HG02885 (cell line): ENCODE measurements at regions not wholly inside any gene's neighbourhood (a gene's known extent, or its start where the extent isn't known, plus 50 kb on each side); places are given as distances from the start of the nearest gene placed in this dataset.

Experiments
- ATAC-seq: cut with Tn5 transposase; IDR thresholded peaks from one replicate; pipeline ENCODE4 v1.9.1; 2021; ENCODE audit warnings: mild to moderate bottlenecking; ENCODE audit not compliant: unreplicated experiment, poor library complexity

DNA sequence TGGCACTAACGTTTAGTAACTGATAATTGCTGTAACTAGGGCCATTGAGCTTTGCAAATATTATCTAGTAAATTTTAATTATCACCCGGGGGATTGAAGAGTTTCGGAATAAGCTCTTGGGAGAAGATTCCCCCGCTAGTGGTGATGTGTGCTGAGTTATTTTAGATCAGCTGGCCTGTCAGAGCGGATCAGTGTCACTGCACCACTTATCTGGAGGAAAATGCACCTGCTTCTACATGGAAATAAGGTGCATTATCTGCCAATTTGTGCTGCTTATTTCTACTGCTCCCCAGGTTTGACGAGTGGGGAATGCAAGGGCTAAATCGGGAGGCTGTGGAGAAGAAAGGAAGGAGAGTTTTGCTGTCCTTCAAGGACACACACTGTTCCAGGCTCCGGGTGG lies 518.6 kb downstream of the TLE4 start:
- ATAC-seq: no peak

DNA sequence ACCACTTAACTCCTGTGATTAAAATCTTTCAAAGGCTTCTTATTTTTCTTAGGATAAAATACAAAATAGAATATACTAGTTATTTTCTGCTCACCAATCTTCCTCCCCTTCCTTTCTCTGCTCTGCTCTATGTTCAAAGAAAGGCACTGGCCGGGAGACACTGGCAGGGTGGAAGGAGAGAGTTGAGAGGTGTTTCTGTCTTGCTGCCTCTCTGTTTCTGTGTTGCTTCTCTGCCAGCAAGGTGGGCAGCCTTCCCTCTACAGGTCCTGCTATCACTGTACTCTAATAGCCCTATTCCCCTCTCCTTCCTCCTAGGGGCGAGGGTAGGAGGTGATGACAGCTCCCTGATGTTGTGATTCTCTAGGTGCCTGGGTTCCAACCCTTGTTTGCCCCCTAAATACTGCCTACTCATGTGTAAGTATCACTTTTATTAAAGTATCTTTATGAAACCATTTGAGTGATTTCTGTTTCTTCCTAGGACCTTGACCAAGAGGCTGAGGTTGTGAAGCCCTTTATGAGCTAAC lies 515.1 kb downstream of the TLE4 start:
- ATAC-seq: no peak

DNA sequence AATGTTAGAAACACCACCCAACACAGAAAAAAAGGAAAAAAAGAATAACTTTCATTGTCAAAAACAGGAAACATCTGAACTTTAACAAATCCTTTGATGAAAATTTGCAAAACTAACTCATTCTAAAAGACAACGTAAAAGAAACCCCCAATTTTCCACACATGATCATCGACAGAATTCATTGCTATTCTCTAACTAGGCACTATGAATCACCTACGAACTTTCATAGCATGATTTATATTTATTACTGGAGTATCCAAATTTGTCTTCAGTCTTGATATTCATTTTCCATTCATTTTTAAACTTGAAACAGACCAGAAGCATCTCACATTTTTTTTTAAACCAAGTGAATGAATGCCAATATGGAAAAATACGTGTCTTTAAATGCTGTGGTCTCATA lies 514.6 kb downstream of the TLE4 start:
- no peak for ATAC-seq

DNA sequence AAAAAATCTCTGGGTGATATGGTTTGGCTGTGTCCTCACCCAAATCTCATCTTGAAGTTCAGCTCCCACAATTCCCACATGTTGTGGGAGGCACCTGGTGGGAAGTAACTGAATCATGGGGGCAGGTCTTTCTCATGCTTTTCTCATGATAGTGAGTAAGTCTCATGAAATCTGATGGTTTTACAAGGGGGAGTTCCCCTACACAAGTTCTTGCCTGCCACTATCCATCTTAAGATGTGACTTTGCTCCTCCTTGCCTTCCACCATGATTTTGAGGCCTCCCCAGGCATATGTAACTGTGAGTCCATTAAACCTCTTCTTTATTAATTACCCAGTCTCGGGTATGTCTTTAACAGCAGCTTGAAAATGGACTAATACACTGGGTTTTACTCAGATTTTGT lies 513.9 kb downstream of the TLE4 start:
- no peak for ATAC-seq

DNA sequence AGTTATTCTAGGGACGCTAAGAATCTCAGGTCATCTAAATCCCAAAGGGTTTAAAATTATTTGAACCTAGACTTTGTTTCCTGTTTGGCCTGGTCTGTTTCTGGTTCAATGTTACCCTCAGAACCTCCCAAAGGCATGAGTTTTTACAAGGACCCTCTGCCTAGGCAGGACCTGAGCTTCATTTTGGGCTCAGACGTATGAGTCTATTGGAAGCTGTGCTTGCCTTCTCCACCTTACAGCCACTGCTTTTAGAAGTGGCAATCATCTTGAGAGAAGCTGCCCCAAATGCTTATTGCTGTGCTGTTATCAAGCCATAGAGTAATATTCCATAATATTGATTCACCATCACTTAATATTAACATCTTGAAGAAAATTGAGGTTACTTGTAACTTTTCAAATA lies 510.4 kb downstream of the TLE4 start:
- no peak for ATAC-seq

DNA sequence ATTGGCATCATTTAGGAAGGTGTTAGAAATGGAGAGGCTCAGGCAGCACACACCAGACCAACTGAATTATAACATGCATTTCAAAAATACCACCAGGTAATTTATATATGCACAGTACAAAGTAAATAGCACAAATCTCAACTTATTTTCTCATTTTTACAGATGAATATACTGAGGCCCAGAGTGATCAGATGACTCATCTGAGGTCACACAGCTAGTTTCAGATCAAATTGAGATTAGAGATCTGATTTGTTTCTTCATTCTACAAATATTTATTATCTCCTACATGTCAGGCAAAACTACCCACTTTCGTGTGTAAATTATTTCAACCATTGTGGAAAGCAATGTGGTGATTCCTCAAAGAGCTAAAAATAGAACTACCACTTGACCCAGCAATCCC lies 507.1 kb downstream of the TLE4 start:
- ATAC-seq: no peak

DNA sequence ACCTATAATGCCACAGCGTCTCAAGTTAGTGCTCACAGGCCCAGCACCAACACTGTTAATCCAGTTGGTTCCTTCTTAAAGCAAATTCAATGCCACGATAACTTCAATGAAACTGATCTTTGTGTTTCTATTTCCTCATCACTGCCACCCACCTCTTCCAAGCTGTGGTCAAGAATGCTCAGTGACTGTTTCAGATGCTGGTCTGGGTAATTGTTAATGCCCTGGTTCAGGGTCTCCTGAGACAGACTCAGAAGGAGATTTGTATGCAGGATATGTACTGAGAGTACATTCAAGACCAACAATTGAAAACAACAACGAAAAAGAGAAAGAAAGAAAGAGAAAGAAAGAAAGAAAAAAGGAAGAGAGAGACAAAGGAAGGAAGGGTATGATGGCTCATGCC lies 505.3 kb downstream of the TLE4 start:
- ATAC-seq: no peak

DNA sequence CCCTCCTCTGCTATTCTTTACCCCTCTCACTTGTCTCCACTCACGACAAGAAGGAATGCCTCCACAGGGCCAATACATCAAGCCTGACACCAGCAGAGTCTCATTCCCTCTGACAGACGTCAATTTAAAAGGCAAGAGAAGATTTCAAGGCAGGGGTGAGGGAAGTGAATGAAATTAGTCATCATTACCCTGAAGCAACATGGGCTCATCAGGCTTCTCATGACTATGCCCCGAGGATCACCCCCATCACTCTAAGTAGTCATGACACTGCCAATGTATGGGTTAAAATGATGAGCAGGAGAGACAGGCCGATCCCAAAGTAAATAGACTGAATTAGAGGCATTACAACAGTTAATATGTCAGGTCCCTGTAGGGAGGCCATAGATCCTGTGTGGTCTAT lies 504.4 kb downstream of the TLE4 start:
- ATAC-seq: no peak

DNA sequence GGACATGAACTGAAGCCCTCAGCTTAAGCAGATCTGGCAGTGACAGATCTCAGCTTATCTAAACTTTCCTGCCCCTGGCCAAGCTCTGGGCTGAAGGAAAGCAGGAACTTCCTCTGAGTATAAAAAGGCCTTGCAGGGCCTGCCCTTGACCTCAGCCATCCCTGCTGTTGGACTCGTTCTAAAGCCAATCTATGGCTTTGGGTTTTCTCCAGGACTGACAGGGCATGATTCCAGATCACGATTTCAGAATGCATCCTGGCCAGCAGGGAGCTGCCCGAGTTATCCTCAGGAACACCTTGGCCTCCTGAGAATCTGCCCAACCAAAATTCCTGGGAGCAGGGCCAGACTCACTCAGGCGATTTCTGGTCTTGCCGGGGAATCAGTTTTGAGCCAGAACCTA lies 502.7 kb downstream of the TLE4 start:
- no peak for ATAC-seq

DNA sequence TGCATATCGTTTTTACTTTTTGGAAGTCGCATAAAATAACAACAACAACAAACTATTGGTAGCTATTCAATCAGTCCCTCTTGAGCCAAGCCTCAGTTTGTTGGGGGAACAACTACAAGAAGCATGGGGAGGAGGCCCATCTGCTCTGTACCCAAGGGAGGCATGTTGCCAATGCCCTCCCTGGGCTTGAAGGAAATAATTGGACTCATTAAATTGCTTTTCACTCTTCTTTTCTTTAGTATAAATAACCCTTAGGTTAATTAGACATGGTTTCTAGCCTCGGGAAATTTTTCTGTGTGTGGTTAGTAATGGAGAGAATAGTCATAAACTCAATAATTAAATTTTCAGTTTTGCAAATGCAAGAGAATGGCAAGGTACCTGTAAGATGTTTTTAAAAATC lies 500.7 kb downstream of the TLE4 start:
- ATAC-seq: no peak

DNA sequence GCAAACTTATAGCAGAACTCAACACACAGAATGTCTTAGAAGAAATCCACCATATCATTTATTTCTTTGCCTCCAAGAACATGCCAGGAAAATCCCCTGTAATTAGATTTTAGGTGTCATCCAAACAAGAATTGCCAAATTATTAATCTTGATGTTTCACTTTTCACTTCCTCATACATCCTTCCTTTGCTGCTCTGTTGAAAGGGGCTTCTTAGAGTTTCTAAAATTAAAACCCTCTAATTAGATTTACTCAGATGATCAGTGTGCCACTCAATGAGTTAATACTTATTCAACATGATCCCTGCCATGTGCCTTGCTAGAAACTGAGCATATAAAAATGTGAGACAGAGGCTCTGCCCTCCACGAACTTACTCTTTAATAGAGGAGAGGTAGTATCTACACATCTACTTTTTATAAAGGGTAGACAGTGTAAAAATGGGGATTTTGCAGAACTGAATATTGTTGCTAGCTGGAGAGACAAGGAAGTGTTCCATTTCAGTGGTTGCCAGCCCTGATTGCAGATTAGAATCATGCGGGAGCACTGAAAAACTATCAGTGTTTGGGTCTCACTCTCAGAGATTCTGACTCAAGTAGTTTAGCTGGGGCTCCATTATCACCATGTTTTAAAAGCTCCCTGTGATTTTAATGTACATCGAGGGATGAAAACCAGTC lies 498.4 kb downstream of the TLE4 start:
- no peak for ATAC-seq

DNA sequence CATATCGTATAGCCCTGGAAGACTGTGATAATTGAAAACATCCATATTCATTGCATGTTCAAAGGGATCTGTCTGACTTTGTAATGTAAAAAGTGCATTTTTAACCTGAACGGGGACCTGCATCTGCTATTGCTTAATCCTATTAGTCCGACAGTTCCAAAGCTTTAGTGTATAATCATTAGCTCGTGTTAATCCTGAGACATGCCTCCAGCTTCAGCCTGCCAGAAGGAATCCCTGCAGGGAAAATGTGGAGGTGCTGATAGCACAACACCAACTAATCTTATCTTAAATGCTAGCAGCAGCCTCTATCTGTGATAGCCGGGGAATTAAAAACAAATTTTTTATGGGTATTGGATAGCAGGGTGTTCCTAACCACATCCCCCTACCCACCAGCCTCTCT lies 495.2 kb downstream of the TLE4 start:
- no peak for ATAC-seq

DNA sequence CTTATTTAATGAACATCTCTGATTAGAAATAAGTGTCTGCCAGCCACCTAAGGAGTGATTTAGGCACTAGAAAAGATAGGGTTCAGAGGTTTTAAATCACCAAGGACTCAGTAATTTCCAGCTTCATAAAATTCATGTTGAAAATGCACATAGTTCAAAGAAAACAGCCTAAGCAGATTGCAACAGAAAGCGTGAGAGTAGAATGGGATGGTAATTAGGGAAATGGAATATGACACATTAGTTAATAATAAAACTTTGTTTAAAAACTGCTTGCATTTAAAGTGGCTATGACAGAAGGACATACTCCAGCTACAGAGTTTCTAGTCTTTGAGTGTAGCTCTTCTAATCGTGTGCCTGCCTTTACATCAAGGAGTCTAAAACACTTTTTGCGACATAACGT lies 490.8 kb downstream of the TLE4 start:
- no peak for ATAC-seq

DNA sequence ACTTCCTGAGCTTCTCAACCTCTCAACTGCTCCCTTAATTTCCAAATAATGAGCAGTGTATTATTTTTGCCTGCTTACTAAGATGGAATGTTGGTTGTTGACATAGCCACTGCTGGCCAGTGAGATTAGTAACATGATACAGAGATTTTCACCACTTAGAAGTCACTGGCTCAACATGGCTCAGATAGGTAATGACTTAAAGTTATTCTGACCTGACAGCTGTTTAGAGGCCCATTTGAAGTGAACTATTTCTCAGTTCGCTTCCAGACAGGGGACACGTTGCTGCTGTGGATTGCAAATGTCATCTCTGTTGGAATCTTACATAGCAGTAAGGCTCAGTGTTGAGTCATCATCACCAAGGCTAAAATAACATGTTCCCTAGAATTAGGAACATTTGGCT lies 490.2 kb downstream of the TLE4 start:
- ATAC-seq: no peak

DNA sequence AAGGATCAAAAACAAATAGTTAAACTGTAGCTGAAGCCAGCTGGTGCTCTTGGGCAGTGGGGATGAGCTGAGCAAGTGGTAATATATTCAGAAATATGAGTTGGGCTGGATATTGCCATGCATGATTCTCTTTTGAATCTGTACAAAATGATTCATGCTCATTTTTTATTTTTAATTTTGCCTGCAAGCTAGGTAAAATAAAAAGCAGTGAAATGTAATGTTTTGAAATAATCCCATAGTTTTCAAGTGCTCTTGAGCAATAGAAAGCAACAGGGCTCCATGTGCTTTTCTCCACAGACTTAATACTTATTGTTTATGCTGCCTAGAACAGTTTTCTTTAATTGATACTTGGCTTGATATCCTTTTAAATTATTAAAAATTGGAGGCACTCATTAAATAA lies 489.3 kb downstream of the TLE4 start:
- ATAC-seq: no peak

DNA sequence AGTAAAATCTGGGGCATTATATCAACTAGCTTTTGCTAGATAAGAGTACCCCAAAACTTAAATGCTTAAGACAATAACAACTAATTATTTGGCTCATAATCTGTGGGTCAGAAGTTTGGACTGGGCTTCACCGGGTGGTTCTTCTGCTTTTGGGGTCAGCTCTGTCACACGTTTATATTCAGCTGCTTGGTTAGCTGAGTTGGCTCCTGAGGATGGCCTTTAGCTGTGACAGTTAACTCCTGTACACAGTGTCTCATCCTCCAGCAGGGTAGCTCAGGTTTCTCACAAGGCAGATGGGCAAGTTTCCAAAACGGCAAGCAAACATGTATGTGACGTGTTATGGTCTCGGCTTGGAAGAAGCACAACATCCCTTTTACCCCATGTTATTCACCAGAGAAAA lies 488.2 kb downstream of the TLE4 start:
- no peak for ATAC-seq

DNA sequence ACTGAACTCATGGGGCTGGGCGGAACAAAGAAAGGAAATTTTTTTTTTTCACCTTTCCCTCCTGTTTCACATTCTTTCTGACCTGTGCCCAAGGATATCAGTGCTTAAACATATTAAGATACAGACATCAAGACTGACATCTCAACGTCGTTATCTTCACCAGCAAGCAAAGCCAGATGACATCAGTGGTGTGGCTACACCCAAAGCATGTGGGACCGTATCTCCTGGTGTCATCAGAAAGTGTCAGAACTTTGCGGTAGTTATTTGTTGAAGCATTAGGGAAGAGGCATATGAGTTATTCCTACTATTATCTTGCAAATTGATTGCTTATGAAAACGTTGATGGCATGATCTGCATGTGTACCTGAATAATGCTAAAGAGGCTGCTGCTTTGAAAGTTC lies 487.4 kb downstream of the TLE4 start:
- no peak for ATAC-seq

DNA sequence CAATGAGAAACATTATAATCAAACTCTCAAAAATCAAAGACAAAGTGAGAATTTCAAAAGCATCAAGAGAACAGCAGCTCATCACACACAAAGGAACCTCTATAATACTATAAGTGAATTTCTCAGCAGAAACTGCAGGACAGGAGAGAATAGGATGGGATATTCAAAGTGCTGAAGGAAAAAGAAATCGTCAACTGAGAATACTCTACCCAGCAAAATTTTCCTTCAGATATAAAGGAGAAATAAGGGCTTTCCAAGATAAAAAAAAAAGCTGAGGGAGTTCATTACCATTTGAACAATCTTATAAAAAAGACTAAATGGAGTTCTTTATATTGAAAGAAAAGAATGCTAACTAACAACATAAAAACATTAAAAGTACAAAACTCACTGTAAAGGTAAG lies 481.1 kb downstream of the TLE4 start:
- no peak for ATAC-seq

DNA sequence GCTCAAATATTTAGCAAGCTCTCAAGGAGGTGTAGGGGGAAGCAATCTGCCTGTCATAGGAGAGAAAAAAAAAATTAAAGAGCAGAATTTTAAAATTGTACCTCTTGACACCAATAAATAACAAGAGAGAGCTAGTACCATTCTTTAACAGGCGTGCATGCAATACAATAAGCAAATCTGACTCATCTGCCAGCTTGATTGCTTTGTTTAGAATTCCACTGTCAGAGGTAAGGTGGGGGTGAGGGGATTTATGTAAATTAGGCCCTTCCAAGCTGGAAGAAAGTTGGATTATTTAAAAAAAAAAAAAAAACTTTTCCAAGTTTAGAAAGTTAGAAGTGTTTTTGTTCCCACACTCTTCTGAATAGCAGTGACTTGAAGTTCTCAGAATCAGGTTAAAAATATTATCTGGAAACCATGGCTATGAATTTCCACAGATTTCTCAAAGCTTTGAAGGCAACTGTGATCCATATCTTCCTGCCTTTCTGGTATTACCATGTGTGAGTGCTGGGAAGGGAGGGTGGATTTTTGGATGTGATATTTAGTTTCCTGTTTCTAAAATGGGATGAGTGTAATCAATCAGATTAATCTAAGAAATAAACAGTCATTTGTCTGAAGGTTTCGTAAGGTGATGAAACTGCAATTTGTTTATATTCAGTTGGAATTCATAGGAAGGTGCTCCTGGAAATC lies 477.5 kb downstream of the TLE4 start:
- ATAC-seq: no peak

DNA sequence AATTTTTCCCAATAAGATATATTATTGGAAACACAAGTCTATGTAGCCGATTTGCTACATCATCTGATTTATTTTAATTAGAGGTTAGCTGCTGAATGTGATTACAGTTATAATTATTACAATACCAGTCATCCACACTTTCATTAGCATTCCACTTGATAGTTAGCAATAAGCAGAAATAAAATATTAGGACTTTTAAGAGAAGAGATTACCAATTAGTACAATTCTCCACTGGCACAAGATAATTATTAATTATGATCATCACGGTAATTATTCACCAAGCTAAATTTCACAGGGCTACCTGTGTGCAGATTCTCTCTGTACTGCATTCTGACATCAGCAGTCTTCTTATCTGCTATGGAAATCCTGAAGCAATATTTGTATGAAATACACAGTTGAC lies 474.7 kb downstream of the TLE4 start:
- no peak for ATAC-seq

DNA sequence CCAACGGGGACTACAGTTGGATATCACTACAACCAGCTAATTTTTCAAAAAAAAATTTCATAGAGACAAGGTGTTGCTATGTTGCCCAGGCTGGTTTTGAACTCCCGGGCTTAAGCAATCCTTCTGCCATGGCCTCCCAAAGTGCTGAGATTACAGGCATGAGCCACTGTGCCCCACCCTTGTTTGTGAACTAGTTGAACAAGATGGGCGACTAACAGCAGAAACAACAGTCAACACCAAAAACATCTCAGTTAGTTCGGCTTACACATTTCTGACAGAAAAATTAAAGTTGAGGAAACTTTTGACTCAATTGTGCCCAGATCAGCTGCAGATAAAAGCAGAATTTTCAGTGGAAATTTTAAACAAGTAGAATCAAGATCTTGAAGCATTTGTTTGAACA lies 470.1 kb downstream of the TLE4 start:
- ATAC-seq: no peak

DNA sequence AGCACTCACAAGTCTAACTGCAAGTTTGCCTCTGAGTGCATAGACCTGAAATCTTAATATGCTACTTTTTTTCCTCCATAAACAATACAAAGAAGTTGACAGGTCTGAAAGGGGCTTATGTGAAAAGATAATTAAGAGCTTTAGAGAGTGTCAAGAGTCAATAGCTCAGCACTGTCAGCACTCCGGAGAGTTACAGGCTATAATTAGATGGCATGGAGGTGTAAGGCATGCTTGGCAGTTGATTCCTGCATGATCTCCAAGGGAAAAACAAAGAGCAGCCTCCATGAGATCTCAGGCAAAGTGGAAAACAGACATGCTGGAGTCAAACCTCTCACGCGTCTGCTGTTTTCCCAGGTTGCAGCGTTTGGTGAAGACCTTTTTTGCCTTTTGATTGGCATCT lies 468.7 kb downstream of the TLE4 start:
- no peak for ATAC-seq
